Central memory CD8-positive, alpha-beta T cell (primary cell): ENCODE measurements at regions not wholly inside any gene's neighbourhood (a gene's known extent, or its start where the extent isn't known, plus 50 kb on each side); places are given as distances from the start of the nearest gene placed in this dataset.

ENCODE experiments used
- ATAC-seq: fragments of 150-1000 bp; cut with Tn5 transposase; replicated peaks from 2 replicates; pipeline ENCODE4 v1.10.0; 2022; ENCODE audit warnings: mild to moderate bottlenecking, moderate FRiP score, moderate number of reproducible peaks; ENCODE audit not compliant: poor library complexity, severe bottlenecking; ENCODE audit errors: extremely low read depth
- DNase-seq, 2 donors: peaks; one replicate each; pipeline ENCODE4 v3.0.0; 2021; ENCODE audit warnings: low spot score in 2 of 2
- H3K27ac Mint-ChIP-seq: one replicate; pipeline ENCODE4 v1.8.0; 2022; ENCODE audit warnings: low read depth, mild to moderate bottlenecking, moderate library complexity, mixed read lengths
- H3K27me3 Mint-ChIP-seq: one replicate; pipeline ENCODE4 v1.8.0; 2022; ENCODE audit warnings: mixed read lengths
- H3K36me3 Mint-ChIP-seq: one replicate; pipeline ENCODE4 v1.8.0; 2022; ENCODE audit warnings: mild to moderate bottlenecking, moderate library complexity, mixed read lengths; ENCODE audit not compliant: insufficient read depth
- H3K4me1 Mint-ChIP-seq: one replicate; pipeline ENCODE4 v1.8.0; 2022; ENCODE audit warnings: mixed read lengths
- H3K4me3 Mint-ChIP-seq: one replicate; pipeline ENCODE4 v1.8.0; 2022; ENCODE audit warnings: mild to moderate bottlenecking, moderate library complexity, mixed read lengths
- H3K9me3 Mint-ChIP-seq: one replicate; pipeline ENCODE4 v1.8.0; 2022; ENCODE audit warnings: mixed read lengths

DNA sequence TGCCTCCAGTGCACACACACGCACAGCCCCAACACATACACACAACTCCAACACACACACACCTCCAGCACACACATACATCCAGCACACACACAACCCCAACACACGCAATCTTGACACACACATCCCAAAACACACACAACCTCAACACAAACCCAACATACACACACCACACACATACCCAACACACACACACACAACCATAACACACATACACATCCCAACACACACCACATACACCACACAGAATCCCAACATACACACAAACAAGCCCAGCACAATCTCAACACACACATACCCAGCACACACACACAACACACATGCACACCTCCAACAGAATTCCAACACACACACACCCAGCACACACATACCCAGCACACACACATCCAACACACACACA lies 301.1 kb downstream of the ABCC12 start:
- Mint-ChIP-seq H3K4me1 (no peaks in the 10 kb centered on the region), H3K27me3 (no peaks in the 10 kb centered on the region), H3K27ac (no peak overlapping the region), H3K36me3 (no peaks in the 10 kb centered on the region), H3K4me3 (no peak overlapping the region), H3K9me3 (peaks cover 15% of the 10 kb centered on the region)
- ATAC-seq, result no peak
- DNase-seq, result no peak

DNA sequence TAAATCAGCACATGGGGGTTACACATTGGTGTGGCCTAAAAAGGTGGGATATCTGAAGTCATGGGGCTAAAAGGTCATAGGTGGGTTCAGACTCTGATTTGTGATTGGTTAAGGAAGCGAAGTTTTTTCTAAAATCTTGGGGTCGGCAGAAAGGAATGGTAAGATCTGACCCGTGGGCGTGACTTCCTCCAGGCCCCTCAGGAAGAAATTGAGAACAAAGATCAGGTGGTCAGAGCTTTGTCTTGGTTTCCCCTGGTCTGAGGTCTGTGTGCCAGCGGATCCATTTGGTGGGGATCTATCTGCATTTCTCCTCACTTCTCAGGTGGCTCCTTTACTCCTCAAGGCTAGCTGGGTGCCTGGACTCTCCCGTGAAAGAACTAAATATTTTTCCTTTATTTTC lies 302.8 kb downstream of the ABCC12 start:
- Mint-ChIP-seq H3K4me1 (no peaks in the 10 kb centered on the region), H3K27me3 (no peaks in the 10 kb centered on the region), H3K36me3 (no peaks in the 10 kb centered on the region), H3K4me3 (no peak overlapping the region), H3K27ac (no peak overlapping the region), H3K9me3 (peaks cover 15% of the 10 kb centered on the region)
- ATAC-seq, result no peak
- no peak for DNase-seq

DNA sequence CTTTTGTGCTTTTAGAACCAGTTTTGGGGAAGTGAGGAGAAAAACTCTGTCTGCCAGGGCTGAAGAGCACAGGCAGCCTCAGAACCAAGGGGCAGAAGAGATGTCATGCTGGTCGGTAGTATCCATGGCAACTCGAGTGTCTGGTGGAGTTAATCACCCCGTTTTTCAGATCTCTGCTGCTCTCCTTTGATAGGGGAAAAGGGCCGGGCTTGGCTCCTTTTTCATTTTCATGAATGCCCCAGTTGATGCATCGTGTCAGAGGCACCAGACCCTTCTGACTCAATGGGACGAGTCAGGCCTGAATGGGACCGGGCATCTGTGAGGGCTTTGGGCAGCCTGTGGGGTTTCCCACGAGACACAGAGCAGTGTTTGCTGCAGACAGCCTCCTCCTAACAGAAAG lies 304.6 kb downstream of the ABCC12 start:
- H3K4me1 Mint-ChIP-seq, result no peaks in the 10 kb centered on the region
- no peak for ATAC-seq
- H3K4me3 Mint-ChIP-seq, result no peak overlapping the region
- no peak overlapping the region for H3K27ac Mint-ChIP-seq
- no peaks in the 10 kb centered on the region for H3K36me3 Mint-ChIP-seq
- no peak for DNase-seq
- peaks cover 15% of the 10 kb centered on the region for H3K9me3 Mint-ChIP-seq
- no peaks in the 10 kb centered on the region for H3K27me3 Mint-ChIP-seq

DNA sequence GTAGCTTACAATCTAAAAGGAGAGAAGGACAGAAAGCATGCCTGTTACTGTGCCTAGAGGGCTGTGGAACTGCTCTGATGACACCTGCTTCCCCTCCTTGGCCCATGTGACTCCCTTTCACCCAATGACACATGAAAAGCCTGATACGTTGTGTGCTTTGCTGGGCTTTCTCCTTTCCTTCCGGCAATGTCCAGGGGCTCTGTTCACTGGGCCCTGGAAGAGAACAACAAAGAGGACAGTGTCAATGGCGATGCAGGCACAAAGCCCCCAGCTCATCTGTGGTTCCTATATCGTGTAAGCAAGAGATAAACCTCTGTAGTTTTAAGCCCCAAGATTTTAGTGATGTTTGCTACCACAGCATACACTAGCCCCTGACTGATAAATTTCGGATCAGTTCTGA lies 306.1 kb downstream of the ABCC12 start:
- H3K4me3 Mint-ChIP-seq, result no peak overlapping the region
- H3K27ac Mint-ChIP-seq, result no peak overlapping the region
- no peak for DNase-seq
- H3K27me3 Mint-ChIP-seq, result no peaks in the 10 kb centered on the region
- H3K9me3 Mint-ChIP-seq, result peaks cover 11% of the 10 kb centered on the region
- no peaks in the 10 kb centered on the region for H3K4me1 Mint-ChIP-seq
- no peak for ATAC-seq
- no peaks in the 10 kb centered on the region for H3K36me3 Mint-ChIP-seq

DNA sequence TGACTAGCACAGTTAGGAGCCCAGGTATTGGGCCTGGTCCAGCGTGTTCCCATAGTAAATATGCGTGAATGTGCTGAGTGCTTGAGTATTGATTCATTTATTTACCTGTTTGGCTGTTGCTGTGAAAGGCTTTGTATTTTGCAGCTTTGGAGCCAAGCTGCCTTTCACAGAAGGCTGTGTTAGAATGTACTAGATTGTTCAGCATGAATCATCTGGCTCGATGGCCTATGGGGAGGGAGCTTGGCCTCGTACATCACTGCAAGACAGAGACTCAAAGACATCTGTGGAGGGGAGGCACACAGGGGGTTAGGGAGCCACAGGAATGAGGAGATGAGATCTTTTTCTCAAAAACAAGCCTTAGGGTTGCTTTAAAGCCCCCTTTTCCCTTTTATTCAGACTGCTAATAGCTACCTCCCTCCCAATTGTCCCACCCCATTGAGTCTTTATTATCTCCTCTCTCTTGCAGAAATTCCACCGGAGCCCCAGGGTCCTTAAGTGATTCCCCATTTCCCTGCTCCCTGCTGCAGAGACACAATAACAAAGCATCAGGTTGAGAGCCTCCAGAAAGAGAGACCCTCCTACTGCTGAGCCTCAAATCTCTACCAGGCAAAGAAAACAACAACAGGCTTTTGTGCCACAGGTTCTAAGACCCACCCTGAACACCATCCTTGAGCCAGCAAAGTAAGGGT lies 307.2 kb downstream of the ABCC12 start:
- no peak overlapping the region for H3K4me3 Mint-ChIP-seq
- no peaks in the 10 kb centered on the region for H3K27me3 Mint-ChIP-seq
- ATAC-seq, result no peak
- no peaks in the 10 kb centered on the region for H3K9me3 Mint-ChIP-seq
- H3K27ac Mint-ChIP-seq, result no peak overlapping the region
- H3K4me1 Mint-ChIP-seq, result no peaks in the 10 kb centered on the region
- no peak for DNase-seq
- H3K36me3 Mint-ChIP-seq, result no peaks in the 10 kb centered on the region

DNA sequence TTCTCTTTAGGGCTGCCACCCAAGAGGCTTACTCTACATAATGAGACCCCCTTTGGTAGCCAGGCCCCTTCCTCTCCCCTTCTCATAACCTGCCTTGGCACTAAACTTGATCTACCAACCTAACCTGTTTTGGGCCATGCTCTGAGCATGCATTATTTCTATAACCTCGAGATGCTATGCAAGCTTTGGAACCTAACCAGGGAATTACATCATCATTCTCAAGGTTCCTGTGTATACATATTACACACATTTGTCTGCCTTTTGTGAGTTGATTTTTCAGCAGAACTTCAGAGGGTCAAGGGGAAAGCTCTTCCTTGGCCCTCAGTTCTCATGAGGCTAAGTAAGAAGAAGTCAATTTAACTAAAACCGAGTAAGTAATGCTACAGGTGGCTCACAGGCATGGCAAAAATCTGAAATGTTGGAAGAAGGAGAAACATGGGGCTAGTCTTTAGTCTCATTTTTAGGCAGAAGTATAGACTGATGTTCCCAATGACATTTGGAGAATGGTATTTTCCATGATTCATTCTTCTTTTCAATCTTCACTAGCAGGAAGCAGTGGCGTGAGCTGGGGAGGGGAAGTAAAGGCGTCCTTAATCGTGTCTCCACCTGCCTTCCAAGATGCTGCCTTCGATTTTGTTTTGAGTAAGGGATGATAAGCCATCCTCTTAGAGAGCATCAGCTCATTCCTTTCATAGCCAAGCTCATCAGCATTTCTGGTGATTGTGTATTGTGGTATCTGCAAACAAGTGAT lies 308.4 kb downstream of the ABCC12 start:
- Mint-ChIP-seq H3K4me1 (no peaks in the 10 kb centered on the region), H3K27ac (no peak overlapping the region), H3K4me3 (no peak overlapping the region), H3K36me3 (no peaks in the 10 kb centered on the region), H3K9me3 (no peaks in the 10 kb centered on the region), H3K27me3 (no peaks in the 10 kb centered on the region)
- ATAC-seq, result no peak
- DNase-seq, result no peak

DNA sequence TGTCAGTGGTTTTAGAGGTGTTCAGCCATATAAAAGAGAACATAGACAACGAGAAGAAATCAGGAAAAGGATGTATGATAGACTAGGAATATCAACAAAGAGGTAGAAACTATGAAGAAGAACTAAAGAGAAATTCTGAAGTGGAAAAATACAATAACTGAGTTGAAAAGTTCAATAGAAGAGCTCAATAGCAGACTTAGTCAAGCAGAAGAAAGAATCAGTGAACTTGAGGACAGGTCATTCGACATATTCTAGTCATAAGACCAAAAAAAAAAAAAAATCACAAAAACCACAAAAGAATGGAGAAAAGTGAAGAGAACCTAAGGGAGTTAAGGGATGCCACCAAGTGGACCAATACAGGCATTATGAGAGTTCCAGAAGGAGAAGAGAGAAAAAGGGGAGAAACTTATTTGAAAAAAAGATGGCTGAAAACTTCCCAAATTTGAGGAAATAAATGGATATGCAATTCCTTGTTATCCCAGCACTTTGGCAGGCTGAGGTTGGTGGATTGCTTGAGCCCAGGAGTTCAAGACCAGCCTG lies 321.2 kb downstream of the ABCC12 start:
- Mint-ChIP-seq H3K36me3 (peaks cover 1% of the 10 kb centered on the region), H3K4me1 (no peaks in the 10 kb centered on the region), H3K27me3 (peaks cover 8% of the 10 kb centered on the region), H3K4me3 (no peak overlapping the region), H3K9me3 (peaks cover 16% of the 10 kb centered on the region), H3K27ac (no peak overlapping the region)
- DNase-seq (no peak), ATAC-seq (no peak)

DNA sequence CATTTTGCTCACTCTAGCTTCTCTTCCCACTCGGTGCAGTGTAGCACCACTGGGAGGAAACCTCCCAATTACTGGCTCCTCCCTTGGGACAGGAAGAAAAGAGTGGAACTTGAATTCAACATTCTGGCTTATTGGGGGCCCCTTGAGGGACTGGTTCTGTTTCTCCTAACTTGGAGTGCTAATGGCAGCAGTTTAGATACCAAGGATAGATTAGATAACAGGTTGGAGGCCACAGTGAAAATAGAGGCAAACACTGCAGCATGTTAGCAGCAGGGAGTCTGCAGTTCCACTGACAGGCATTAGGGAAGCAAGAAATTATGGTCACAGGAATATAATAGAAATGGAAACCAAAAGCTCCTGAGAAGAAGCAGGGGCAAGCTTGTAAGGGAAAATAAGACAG lies 322.0 kb downstream of the ABCC12 start:
- ATAC-seq (no peak), DNase-seq (no peak)
- Mint-ChIP-seq H3K4me1 (no peaks in the 10 kb centered on the region), H3K27me3 (peaks cover under 1% of the 10 kb centered on the region), H3K27ac (no peak overlapping the region), H3K36me3 (peaks cover 1% of the 10 kb centered on the region), H3K4me3 (no peak overlapping the region), H3K9me3 (peaks cover 9% of the 10 kb centered on the region)

DNA sequence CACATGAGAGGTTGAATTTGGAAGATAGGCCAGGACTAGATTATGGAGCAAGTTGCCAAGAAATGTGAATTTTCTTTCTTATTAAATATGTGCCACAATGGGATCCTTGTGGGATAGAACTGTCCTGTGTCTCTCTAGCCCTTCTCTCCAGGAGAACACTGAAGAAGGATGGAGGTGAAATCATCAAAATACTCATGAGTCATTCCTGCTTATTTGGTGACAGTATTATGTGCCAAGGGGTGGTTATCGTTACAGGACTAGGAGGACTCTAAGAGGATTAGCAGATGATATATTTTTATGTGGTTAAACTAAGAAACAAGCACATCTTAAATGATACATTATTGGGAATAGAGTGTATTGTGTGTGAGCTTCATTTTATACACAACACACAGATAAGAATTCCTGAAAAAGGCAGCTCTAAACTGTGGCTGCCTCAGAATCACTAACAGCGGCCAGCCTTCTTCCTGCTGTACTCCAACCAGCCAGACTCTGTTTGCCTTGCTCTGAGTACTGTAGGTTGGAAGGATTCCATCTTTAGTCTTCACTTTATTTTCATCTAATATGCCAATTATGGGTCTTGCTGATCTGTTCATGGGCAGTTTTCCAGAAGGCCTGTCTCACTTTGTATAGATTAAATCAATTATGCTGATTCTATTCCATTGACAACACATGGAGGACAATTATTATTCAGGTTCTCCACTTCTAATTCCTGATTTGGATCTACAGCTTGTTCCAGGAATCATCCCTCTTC lies 325.8 kb downstream of the ABCC12 start:
- Mint-ChIP-seq H3K36me3 (peaks cover 1% of the 10 kb centered on the region), H3K27me3 (no peaks in the 10 kb centered on the region), H3K4me1 (no peaks in the 10 kb centered on the region), H3K9me3 (peaks cover 16% of the 10 kb centered on the region), H3K4me3 (no peak overlapping the region), H3K27ac (no peak overlapping the region)
- DNase-seq (no peak), ATAC-seq (no peak)

DNA sequence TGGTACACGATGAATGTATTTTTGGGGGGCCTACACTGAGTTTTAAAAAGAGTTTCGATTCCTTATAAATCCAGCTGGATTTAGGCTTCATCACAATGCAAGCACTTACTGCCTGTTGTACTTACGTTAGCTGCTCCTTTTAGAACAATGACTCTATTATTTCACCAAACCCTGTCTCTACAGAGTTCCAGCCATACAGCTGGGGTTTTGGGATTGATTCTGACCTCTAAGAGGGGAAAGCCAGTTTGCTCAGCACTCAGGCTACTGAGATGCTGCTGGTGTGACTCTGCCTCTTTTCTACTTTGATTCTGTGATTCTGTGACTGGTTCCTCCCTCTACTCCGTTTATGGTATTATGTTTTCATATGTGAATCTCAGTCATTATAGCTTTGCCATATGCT lies 329.7 kb downstream of the ABCC12 start:
- Mint-ChIP-seq H3K36me3 (no peaks in the 10 kb centered on the region), H3K4me1 (no peaks in the 10 kb centered on the region), H3K9me3 (peaks cover 6% of the 10 kb centered on the region), H3K27me3 (peaks cover 10% of the 10 kb centered on the region), H3K27ac (no peak overlapping the region), H3K4me3 (no peak overlapping the region)
- no peak for ATAC-seq
- no peak for DNase-seq

DNA sequence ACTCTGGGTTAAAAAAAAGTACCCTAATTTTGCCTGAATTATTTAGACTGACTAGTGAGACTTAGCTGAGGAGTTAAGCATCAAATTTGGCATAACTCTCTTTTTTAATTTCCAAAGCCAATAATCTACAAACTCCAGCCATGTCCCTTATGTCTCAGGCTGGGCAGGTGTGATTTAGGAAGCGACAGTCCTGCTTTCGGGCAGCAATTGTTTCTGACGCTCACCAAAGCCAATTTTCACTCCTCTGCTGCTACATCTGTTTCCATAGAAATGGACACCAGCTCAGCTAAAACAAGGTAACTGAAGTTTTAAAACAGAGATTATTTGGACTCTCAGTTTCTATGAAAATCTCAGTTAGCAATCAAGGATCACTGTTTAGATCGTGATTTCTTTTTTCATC lies 338.7 kb downstream of the ABCC12 start:
- ATAC-seq, result no peak
- Mint-ChIP-seq H3K27ac (no peak overlapping the region), H3K4me3 (no peak overlapping the region), H3K9me3 (peaks cover 8% of the 10 kb centered on the region), H3K36me3 (no peaks in the 10 kb centered on the region), H3K4me1 (no peaks in the 10 kb centered on the region), H3K27me3 (peaks cover 43% of the 10 kb centered on the region)
- DNase-seq, result no peak

DNA sequence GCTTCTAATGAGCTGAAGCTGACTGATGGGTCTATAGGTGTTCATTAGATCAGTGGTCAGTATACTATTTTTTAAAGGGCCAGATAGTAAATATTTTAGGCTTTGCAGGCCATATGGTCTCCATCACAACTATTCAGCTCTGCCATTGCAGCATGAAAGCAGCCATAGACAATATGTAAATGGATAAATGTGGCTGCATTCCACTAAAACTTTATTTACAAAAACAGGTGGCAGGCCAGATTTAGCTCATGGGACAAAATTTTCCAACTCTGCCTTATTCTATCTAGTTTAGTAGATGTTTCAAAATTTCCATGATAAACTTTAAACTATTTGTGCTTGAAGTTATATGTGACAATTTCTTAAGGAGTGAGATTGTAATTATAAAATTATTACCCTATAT lies 339.3 kb downstream of the ABCC12 start:
- Mint-ChIP-seq H3K9me3 (peaks cover 13% of the 10 kb centered on the region), H3K4me1 (no peaks in the 10 kb centered on the region), H3K4me3 (no peak overlapping the region), H3K27ac (no peak overlapping the region), H3K36me3 (no peaks in the 10 kb centered on the region), H3K27me3 (peaks cover 38% of the 10 kb centered on the region)
- ATAC-seq (no peak), DNase-seq (no peak)
